Activated naive CD4-positive, alpha-beta T cell treated with anti-CD3 and anti-CD28 coated beads, Interleukin-2, amount 10 ng/mL, durations not matched to agents 7 days and 5 days (primary cell): ENCODE measurements at regions not wholly inside any gene's neighbourhood (a gene's known extent, or its start where the extent isn't known, plus 50 kb on each side); places are given as distances from the start of the nearest gene placed in this dataset.

Source experiments
- CTCF ChIA-PET: fragments of 350-600 bp; sonication (Branson Sonifier 250); formaldehyde crosslinking; loops from one replicate; lab custom pipeline; 2021; ENCODE audit warnings: antibody characterized with exemption; lab: Charles Lee
- DNase-seq: peaks from one replicate; pipeline ENCODE4 v3.0.0-alpha.2; 2020
- H3K27ac Mint-ChIP-seq: one replicate; pipeline ENCODE4 v1.8.0; 2021; ENCODE audit warnings: mild to moderate bottlenecking, moderate library complexity, mixed read lengths
- H3K27me3 Mint-ChIP-seq: one replicate; pipeline ENCODE4 v1.8.0; 2021; ENCODE audit warnings: mild to moderate bottlenecking, mixed read lengths
- H3K36me3 Mint-ChIP-seq: one replicate; pipeline ENCODE4 v1.8.0; 2021; ENCODE audit warnings: mixed read lengths
- H3K4me1 Mint-ChIP-seq: one replicate; pipeline ENCODE4 v1.8.0; 2021; ENCODE audit warnings: mixed read lengths
- H3K4me3 Mint-ChIP-seq: one replicate; pipeline ENCODE4 v1.8.0; 2021; ENCODE audit warnings: mild to moderate bottlenecking, moderate library complexity, mixed read lengths
- H3K9me3 Mint-ChIP-seq: one replicate; pipeline ENCODE4 v1.8.0; 2021; ENCODE audit warnings: mixed read lengths

- Mint-ChIP-seq H3K9me3 (no peaks in the 10 kb centered on the region), H3K4me1 (no peaks in the 10 kb centered on the region), H3K27me3 (no peaks in the 10 kb centered on the region), H3K27ac (no peak overlapping the region), H3K4me3 (no peak overlapping the region), H3K36me3 (no peaks in the 10 kb centered on the region)
- no peak for DNase-seq
- CTCF ChIA-PET: no interaction called here
Observed at GRCh38 chr4:72919937-72920336, 149.6 kb downstream of the COX18 start.

GRCh38 chr4:72919464-72919863, 150.1 kb downstream of the COX18 start:
- Mint-ChIP-seq H3K4me1 (no peaks in the 10 kb centered on the region), H3K9me3 (no peaks in the 10 kb centered on the region), H3K4me3 (no peak overlapping the region), H3K27ac (no peak overlapping the region), H3K27me3 (no peaks in the 10 kb centered on the region), H3K36me3 (no peaks in the 10 kb centered on the region)
- no peak for DNase-seq
- CTCF ChIA-PET: no interaction called here

- CTCF ChIA-PET: no interaction called here
- no peak for DNase-seq
- Mint-ChIP-seq H3K4me3 (no peak overlapping the region), H3K9me3 (no peaks in the 10 kb centered on the region), H3K27me3 (no peaks in the 10 kb centered on the region), H3K27ac (no peak overlapping the region), H3K36me3 (no peaks in the 10 kb centered on the region), H3K4me1 (no peaks in the 10 kb centered on the region)
Observed at GRCh38 chr4:72918362-72918761, 151.2 kb downstream of the COX18 start.

- no peak overlapping the region for H3K27ac Mint-ChIP-seq
- CTCF ChIA-PET: no interaction called here
- DNase-seq: no peak
- H3K9me3 Mint-ChIP-seq: no peaks in the 10 kb centered on the region
- H3K27me3 Mint-ChIP-seq: no peaks in the 10 kb centered on the region
- H3K4me1 Mint-ChIP-seq: no peaks in the 10 kb centered on the region
- no peak overlapping the region for H3K4me3 Mint-ChIP-seq
- no peaks in the 10 kb centered on the region for H3K36me3 Mint-ChIP-seq
Observed at GRCh38 chr4:72911316-72911715, 158.2 kb downstream of the COX18 start.

- no peak overlapping the region for H3K4me3 Mint-ChIP-seq
- no peaks in the 10 kb centered on the region for H3K27me3 Mint-ChIP-seq
- no peak for DNase-seq
- H3K36me3 Mint-ChIP-seq: no peaks in the 10 kb centered on the region
- no peak overlapping the region for H3K27ac Mint-ChIP-seq
- CTCF ChIA-PET: no interaction called here
- H3K4me1 Mint-ChIP-seq: no peaks in the 10 kb centered on the region
- no peaks in the 10 kb centered on the region for H3K9me3 Mint-ChIP-seq
Observed at GRCh38 chr4:72909461-72909860, 160.1 kb downstream of the COX18 start.

GRCh38 chr4:72902354-72902753, 167.2 kb downstream of the COX18 start:
- no peak overlapping the region for H3K27ac Mint-ChIP-seq
- CTCF ChIA-PET: no interaction called here
- no peak overlapping the region for H3K4me3 Mint-ChIP-seq
- no peak for DNase-seq
- H3K4me1 Mint-ChIP-seq: no peaks in the 10 kb centered on the region
- H3K36me3 Mint-ChIP-seq: no peaks in the 10 kb centered on the region
- H3K27me3 Mint-ChIP-seq: no peaks in the 10 kb centered on the region
- H3K9me3 Mint-ChIP-seq: no peaks in the 10 kb centered on the region

GRCh38 chr4:72901553-72901952, 168.0 kb downstream of the COX18 start:
- Mint-ChIP-seq H3K36me3 (no peaks in the 10 kb centered on the region), H3K4me3 (no peak overlapping the region), H3K27ac (no peak overlapping the region), H3K27me3 (no peaks in the 10 kb centered on the region), H3K9me3 (no peaks in the 10 kb centered on the region), H3K4me1 (no peaks in the 10 kb centered on the region)
- no peak for DNase-seq
- CTCF ChIA-PET: no interaction called here

GRCh38 chr4:72900952-72901351, 168.6 kb downstream of the COX18 start:
- no peaks in the 10 kb centered on the region for H3K36me3 Mint-ChIP-seq

GRCh38 chr4:72899621-72900020, 169.9 kb downstream of the COX18 start:
- Mint-ChIP-seq H3K36me3 (no peaks in the 10 kb centered on the region), H3K4me1 (no peaks in the 10 kb centered on the region), H3K27me3 (no peaks in the 10 kb centered on the region), H3K27ac (no peak overlapping the region), H3K9me3 (no peaks in the 10 kb centered on the region), H3K4me3 (no peak overlapping the region)
- no peak for DNase-seq
- CTCF ChIA-PET: no interaction called here

More at GRCh38 chr4:72900952-72901351, 168.6 kb downstream of the COX18 start:
- no peak overlapping the region for H3K4me3 Mint-ChIP-seq
- no peaks in the 10 kb centered on the region for H3K9me3 Mint-ChIP-seq
- CTCF ChIA-PET: no interaction called here
- H3K27me3 Mint-ChIP-seq: no peaks in the 10 kb centered on the region
- no peaks in the 10 kb centered on the region for H3K4me1 Mint-ChIP-seq
- no peak overlapping the region for H3K27ac Mint-ChIP-seq
- no peak for DNase-seq

GRCh38 chr4:72899214-72899613, 170.3 kb downstream of the COX18 start:
- no peak for DNase-seq
- CTCF ChIA-PET: no interaction called here
- H3K36me3 Mint-ChIP-seq: no peaks in the 10 kb centered on the region

GRCh38 chr4:72896515-72896914, 173.0 kb downstream of the COX18 start:
- DNase-seq: no peak
- H3K4me3 Mint-ChIP-seq: no peak overlapping the region
- H3K36me3 Mint-ChIP-seq: no peaks in the 10 kb centered on the region
- CTCF ChIA-PET: no interaction called here
- no peaks in the 10 kb centered on the region for H3K4me1 Mint-ChIP-seq
- H3K27ac Mint-ChIP-seq: no peak overlapping the region
- no peaks in the 10 kb centered on the region for H3K27me3 Mint-ChIP-seq
- no peaks in the 10 kb centered on the region for H3K9me3 Mint-ChIP-seq

More at GRCh38 chr4:72899214-72899613, 170.3 kb downstream of the COX18 start:
- Mint-ChIP-seq H3K27ac (no peak overlapping the region), H3K4me1 (no peaks in the 10 kb centered on the region), H3K4me3 (no peak overlapping the region), H3K9me3 (no peaks in the 10 kb centered on the region), H3K27me3 (no peaks in the 10 kb centered on the region)

GRCh38 chr4:72895408-72895807, 174.1 kb downstream of the COX18 start:
- no peak overlapping the region for H3K27ac Mint-ChIP-seq
- H3K9me3 Mint-ChIP-seq: no peaks in the 10 kb centered on the region
- no peak overlapping the region for H3K4me3 Mint-ChIP-seq
- no peaks in the 10 kb centered on the region for H3K4me1 Mint-ChIP-seq
- no peaks in the 10 kb centered on the region for H3K27me3 Mint-ChIP-seq
- no peaks in the 10 kb centered on the region for H3K36me3 Mint-ChIP-seq
- CTCF ChIA-PET: no interaction called here
- DNase-seq: no peak

- CTCF ChIA-PET: interaction anchor here (0.6 to 1.1 kb wide), 3 partner anchors 33 to 402 kb away, joined by 3 to 4 read pairs (median 3); no protein-coding TSS in a partner anchor
- no peaks in the 10 kb centered on the region for H3K9me3 Mint-ChIP-seq
- no peaks in the 10 kb centered on the region for H3K36me3 Mint-ChIP-seq
- no peaks in the 10 kb centered on the region for H3K27me3 Mint-ChIP-seq
- no peak overlapping the region for H3K27ac Mint-ChIP-seq
- H3K4me3 Mint-ChIP-seq: no peak overlapping the region
- H3K4me1 Mint-ChIP-seq: no peaks in the 10 kb centered on the region
- DNase-seq: no peak
Observed at GRCh38 chr4:72893354-72894066, 176.0 kb downstream of the COX18 start.

- CTCF ChIA-PET: no interaction called here
- Mint-ChIP-seq H3K36me3 (no peaks in the 10 kb centered on the region), H3K9me3 (no peaks in the 10 kb centered on the region), H3K27me3 (no peaks in the 10 kb centered on the region), H3K4me3 (no peak overlapping the region), H3K27ac (no peak overlapping the region), H3K4me1 (no peaks in the 10 kb centered on the region)
- DNase-seq: no peak
Observed at GRCh38 chr4:72888331-72888730, 181.2 kb downstream of the COX18 start.

- CTCF ChIA-PET: no interaction called here
- Mint-ChIP-seq H3K27ac (no peak overlapping the region), H3K4me3 (no peak overlapping the region), H3K36me3 (no peaks in the 10 kb centered on the region), H3K27me3 (no peaks in the 10 kb centered on the region), H3K4me1 (no peaks in the 10 kb centered on the region), H3K9me3 (no peaks in the 10 kb centered on the region)
- DNase-seq: no peak
Observed at GRCh38 chr4:72887152-72887551, 182.4 kb downstream of the COX18 start.
